NCI-H2029 (cell line): ENCODE measurements at regions not wholly inside any gene's neighbourhood (a gene's known extent, or its start where the extent isn't known, plus 50 kb on each side); places are given as distances from the start of the nearest gene placed in this dataset.

ENCODE experiments used
- DNase-seq: peaks from one replicate; lab custom pipeline; 2025; lab: John Stamatoyannopoulos, UW

GRCh38 chr13:74043237-74043636, 91.0 kb downstream of the KLF12 start:
- no peak for DNase-seq

- DNase-seq: no peak
Measured at GRCh38 chr13:74040200-74040599, 94.0 kb downstream of the KLF12 start.

GRCh38 chr13:74039667-74040066, 94.5 kb downstream of the KLF12 start:
- no peak for DNase-seq

- no peak for DNase-seq
Measured at GRCh38 chr13:74039154-74039553, 95.0 kb downstream of the KLF12 start.

- DNase-seq: no peak
Measured at GRCh38 chr13:74037762-74038161, 96.4 kb downstream of the KLF12 start.

GRCh38 chr13:74036373-74036772, 97.8 kb downstream of the KLF12 start:
- DNase-seq: no peak

GRCh38 chr13:74035896-74036295, 98.3 kb downstream of the KLF12 start:
- no peak for DNase-seq

- DNase-seq: no peak
Measured at GRCh38 chr13:74032325-74032724, 101.9 kb downstream of the KLF12 start.

GRCh38 chr13:74027161-74027779, 106.9 kb downstream of the KLF12 start:
- no peak for DNase-seq

GRCh38 chr13:74026753-74027152, 107.5 kb downstream of the KLF12 start:
- DNase-seq: no peak

GRCh38 chr13:74025369-74025768, 108.8 kb downstream of the KLF12 start:
- no peak for DNase-seq

GRCh38 chr13:74024856-74025255, 109.3 kb downstream of the KLF12 start:
- no peak for DNase-seq

- no peak for DNase-seq
Measured at GRCh38 chr13:74024314-74024713, 109.9 kb downstream of the KLF12 start.

GRCh38 chr13:74023484-74023883, 110.7 kb downstream of the KLF12 start:
- no peak for DNase-seq

GRCh38 chr13:74021505-74021904, 112.7 kb downstream of the KLF12 start:
- DNase-seq: no peak

GRCh38 chr13:74018062-74018431, 116.2 kb downstream of the KLF12 start:
- DNase-seq: no peak

- DNase-seq: no peak
Measured at GRCh38 chr13:74017301-74018061, 116.7 kb downstream of the KLF12 start.

GRCh38 chr13:74015137-74015536, 119.1 kb downstream of the KLF12 start:
- no peak for DNase-seq

GRCh38 chr13:74009100-74009668, 125.0 kb downstream of the KLF12 start:
- DNase-seq: no peak

GRCh38 chr13:74006666-74007065, 127.5 kb downstream of the KLF12 start:
- DNase-seq: no peak

GRCh38 chr13:74005320-74006157, 128.7 kb downstream of the KLF12 start:
- no peak for DNase-seq

- DNase-seq: no peak
Measured at GRCh38 chr13:74004109-74004508, 130.1 kb downstream of the KLF12 start.

- no peak for DNase-seq
Measured at GRCh38 chr13:74003374-74003773, 130.8 kb downstream of the KLF12 start.
